Astrocyte of the cerebellum (primary cell): ENCODE measurements at regions not wholly inside any gene's neighbourhood (a gene's known extent, or its start where the extent isn't known, plus 50 kb on each side); places are given as distances from the start of the nearest gene placed in this dataset.
A peak's percentile ranks its signal among the peaks of the same experiment; 100 is the strongest.

Source experiments
- DNase-seq: peaks from one replicate; pipeline ENCODE4 v3.0.0-alpha.2; 2011; ENCODE audit warnings: low read depth
- H3K4me3 ChIP-seq: 2 replicates; pipeline ENCODE4 v1.5.1; 2011; ENCODE audit warnings: mild to moderate bottlenecking, low read depth, low read length, moderate library complexity
- CTCF ChIP-seq: IDR thresholded peaks from 2 replicates; pipeline ENCODE4 v1.5.1; 2012; ENCODE audit warnings: low read length, low read depth, moderate library complexity, mild to moderate bottlenecking; ENCODE audit errors: missing control alignments
- in situ Hi-C: cut with HindIII; loops from 2 replicates; pipeline ENCODE4 v1.10.0; 2017; ENCODE audit warnings: low sequenced_read_pairs

GRCh38 chr13:30844548-30845296 is 61.3 kb upstream of the MEDAG start:
- TF ChIP-seq CTCF, result no peak
- in situ Hi-C loops, result no loop called here
- H3K4me3 ChIP-seq, result no peak overlapping the region
- DNase-seq, result no peak

- no peak for TF ChIP-seq CTCF
- no peak for DNase-seq
- in situ Hi-C loops, result no loop called here
- H3K4me3 ChIP-seq, result no peak overlapping the region
These were observed 60.5 kb upstream of the MEDAG start for GRCh38 chr13:30845297-30846214.

GRCh38 chr13:30846311-30846710 is 59.8 kb upstream of the MEDAG start:
- H3K4me3 ChIP-seq, result no peak overlapping the region
- no peak for DNase-seq
- no peak for TF ChIP-seq CTCF
- in situ Hi-C loops, result no loop called here

- DNase-seq, result no peak
- no peak for TF ChIP-seq CTCF
- in situ Hi-C loops, result no loop called here
- H3K4me3 ChIP-seq, result no peak overlapping the region
These were observed 59.2 kb upstream of the MEDAG start for GRCh38 chr13:30846866-30847265.

- no peak for TF ChIP-seq CTCF
- peak; percentile 99 for DNase-seq
- in situ Hi-C loops, result no loop called here
- H3K4me3 ChIP-seq, result no peak overlapping the region
These were observed 58.3 kb upstream of the MEDAG start for GRCh38 chr13:30847650-30848307.

DNA sequence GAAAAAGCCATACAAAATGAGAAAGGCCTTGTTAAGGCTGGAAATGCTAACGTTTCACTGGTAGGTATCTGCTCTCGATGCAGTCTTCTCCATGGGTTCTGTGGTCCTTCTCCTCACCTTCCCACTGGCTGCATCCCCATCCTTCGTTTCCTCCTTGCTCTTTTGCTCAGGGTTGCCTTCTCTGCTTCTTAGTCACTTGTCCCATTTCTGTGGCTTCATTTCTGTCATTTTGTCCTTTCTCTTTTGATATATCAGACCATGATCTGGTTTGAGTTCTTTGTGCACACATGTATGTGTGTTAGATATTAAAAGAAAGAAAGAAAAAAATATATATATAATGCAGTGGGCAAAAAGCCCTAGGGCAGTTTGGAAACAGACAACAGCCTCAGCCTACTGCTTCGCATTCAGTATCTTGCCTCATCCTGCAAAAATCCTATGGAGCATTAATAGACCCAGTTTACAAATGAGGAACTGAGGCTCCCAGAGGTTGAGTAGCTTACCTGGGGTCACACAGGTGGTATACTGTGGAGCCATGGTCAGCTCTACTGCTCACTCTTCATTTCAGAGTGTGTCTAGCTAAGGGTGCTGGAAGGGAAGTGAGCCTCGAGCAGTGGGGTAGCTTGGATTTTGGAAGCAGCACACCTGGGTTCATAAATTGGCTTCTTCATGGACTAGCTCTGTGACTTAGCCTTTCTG is 57.6 kb upstream of the MEDAG start:
- DNase-seq, result no peak
- no peak overlapping the region for H3K4me3 ChIP-seq
- TF ChIP-seq CTCF, result no peak
- in situ Hi-C loops, result no loop called here
